ENCODE measurements at regions not wholly inside any gene's neighbourhood (a gene's known extent, or its start where the extent isn't known, plus 50 kb on each side); places are given as distances from the start of the nearest gene placed in this dataset.

DNA sequence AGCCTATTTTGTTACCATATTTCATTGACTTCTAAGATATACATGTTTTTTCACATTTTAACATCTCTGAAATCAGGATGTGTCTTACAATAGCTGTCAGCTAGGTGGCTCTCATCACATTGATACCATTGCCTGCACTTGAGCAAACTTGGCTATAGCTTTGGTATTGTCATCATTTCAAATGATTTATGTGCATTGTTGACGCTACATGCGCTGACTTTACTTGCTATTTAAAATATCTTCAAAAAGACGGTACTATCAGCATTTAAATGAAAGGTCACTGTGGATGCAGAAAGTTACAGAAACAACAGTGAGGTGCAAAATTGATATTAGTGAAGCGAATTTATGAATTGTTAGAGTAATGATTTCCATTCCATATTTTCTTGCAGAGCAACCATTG lies 54.0 kb upstream of the ABHD2 start:
- Histone ChIP-seq H3K79me2 (replicated peaks; ENCODE audit: insufficient read depth, low read length) (no peaks in the 10 kb centered on the region), H4K20me1 (ENCODE audit: insufficient read depth) (no peaks in the 10 kb centered on the region), H3K4me2 (ENCODE audit: low read length) (no peak overlapping the region), H3K9me3 (ENCODE audit: low read length) (no peaks in the 10 kb centered on the region), H3K36me3 (ENCODE audit: insufficient read depth, low read length) (no peaks in the 10 kb centered on the region), H3K9me2 (ENCODE audit: insufficient read depth, low read length) (no peaks in the 10 kb centered on the region), H3F3A (ENCODE audit: insufficient read depth, low read length, poor library complexity, severe bottlenecking) (no peaks in the 10 kb centered on the region), H3K9ac (ENCODE audit: low read length) (no peak overlapping the region), H3K4me3 (ENCODE audit: low read length) (no peak overlapping the region), H3K27ac (ENCODE audit: low read length) (no peak overlapping the region), H3K27me3 (ENCODE audit: insufficient read depth, low read depth, low read length) (no peaks in the 10 kb centered on the region), H2AFZ (ENCODE audit: low read depth, low read length) (no peak overlapping the region)
- TF ChIP-seq TAF1 (IDR thresholded peaks at IDR 0.05; ENCODE audit: low read depth) (no peak), SMC3 (conservative IDR thresholded peaks at IDR 0.05; ENCODE audit: poor library complexity) (peak; percentile 79), RAD21 (conservative IDR thresholded peaks at IDR 0.05) (peak; percentile 80), EP300 (conservative IDR thresholded peaks at IDR 0.05; ENCODE audit: poor library complexity, severe bottlenecking) (no peak), MXI1 (conservative IDR thresholded peaks at IDR 0.05; ENCODE audit: poor library complexity, severe bottlenecking) (no peak), POLR2AphosphoS5 (IDR thresholded peaks at IDR 0.05) (no peak)
- TF ChIP-seq, protein P1, sequence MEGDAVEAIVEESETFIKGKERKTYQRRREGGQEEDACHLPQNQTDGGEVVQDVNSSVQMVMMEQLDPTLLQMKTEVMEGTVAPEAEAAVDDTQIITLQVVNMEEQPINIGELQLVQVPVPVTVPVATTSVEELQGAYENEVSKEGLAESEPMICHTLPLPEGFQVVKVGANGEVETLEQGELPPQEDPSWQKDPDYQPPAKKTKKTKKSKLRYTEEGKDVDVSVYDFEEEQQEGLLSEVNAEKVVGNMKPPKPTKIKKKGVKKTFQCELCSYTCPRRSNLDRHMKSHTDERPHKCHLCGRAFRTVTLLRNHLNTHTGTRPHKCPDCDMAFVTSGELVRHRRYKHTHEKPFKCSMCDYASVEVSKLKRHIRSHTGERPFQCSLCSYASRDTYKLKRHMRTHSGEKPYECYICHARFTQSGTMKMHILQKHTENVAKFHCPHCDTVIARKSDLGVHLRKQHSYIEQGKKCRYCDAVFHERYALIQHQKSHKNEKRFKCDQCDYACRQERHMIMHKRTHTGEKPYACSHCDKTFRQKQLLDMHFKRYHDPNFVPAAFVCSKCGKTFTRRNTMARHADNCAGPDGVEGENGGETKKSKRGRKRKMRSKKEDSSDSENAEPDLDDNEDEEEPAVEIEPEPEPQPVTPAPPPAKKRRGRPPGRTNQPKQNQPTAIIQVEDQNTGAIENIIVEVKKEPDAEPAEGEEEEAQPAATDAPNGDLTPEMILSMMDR (IDR thresholded peaks at IDR 0.05; ENCODE audit: poor library complexity, severe bottlenecking), result peak; percentile 81

DNA sequence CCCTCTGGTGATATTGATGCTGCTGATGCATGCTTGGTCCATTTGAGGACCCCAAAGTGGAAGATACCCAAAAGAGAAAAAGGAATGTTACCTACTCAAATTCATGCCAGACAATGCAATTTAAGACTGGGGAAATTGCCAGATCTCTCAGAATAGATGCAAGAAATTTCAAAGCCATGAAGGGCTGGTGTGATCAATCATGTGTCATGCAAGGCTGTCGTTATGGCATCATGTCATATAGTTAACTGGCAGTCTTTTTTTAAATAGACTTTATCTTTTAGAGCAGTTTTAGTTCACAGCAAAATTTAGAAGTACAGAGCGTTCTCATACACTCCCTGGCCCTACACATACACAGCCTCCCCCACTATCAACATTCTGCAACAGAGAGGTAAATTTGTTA lies 53.1 kb upstream of the ABHD2 start:
- Histone ChIP-seq H3K9me3 (ENCODE audit: low read length) (no peaks in the 10 kb centered on the region), H2AFZ (ENCODE audit: low read depth, low read length) (no peak overlapping the region), H4K20me1 (ENCODE audit: insufficient read depth) (no peaks in the 10 kb centered on the region), H3K4me2 (ENCODE audit: low read length) (peak overlapping the region; percentile 14), H3K9ac (ENCODE audit: low read length) (no peak overlapping the region), H3K4me3 (ENCODE audit: low read length) (no peak overlapping the region), H3K27me3 (ENCODE audit: insufficient read depth, low read depth, low read length) (no peaks in the 10 kb centered on the region), H3K27ac (ENCODE audit: low read length) (peak overlapping the region; percentile 34), H3K79me2 (replicated peaks; ENCODE audit: insufficient read depth, low read length) (no peaks in the 10 kb centered on the region), H3K9me2 (ENCODE audit: insufficient read depth, low read length) (no peaks in the 10 kb centered on the region), H3F3A (ENCODE audit: insufficient read depth, low read length, poor library complexity, severe bottlenecking) (no peaks in the 10 kb centered on the region), H3K36me3 (ENCODE audit: insufficient read depth, low read length) (no peaks in the 10 kb centered on the region)
- TF ChIP-seq EZH2 (IDR thresholded peaks at IDR 0.05; ENCODE audit: borderline replicate concordance, insufficient read depth, low read length, poor library complexity, severe bottlenecking), result no peak
- TF ChIP-seq EP300 (conservative IDR thresholded peaks at IDR 0.05; ENCODE audit: poor library complexity, severe bottlenecking), result peak; percentile 67
- TF ChIP-seq TAF1 (IDR thresholded peaks at IDR 0.05; ENCODE audit: low read depth), result no peak
- no peak for TF ChIP-seq POLR2AphosphoS5 (IDR thresholded peaks at IDR 0.05)

DNA sequence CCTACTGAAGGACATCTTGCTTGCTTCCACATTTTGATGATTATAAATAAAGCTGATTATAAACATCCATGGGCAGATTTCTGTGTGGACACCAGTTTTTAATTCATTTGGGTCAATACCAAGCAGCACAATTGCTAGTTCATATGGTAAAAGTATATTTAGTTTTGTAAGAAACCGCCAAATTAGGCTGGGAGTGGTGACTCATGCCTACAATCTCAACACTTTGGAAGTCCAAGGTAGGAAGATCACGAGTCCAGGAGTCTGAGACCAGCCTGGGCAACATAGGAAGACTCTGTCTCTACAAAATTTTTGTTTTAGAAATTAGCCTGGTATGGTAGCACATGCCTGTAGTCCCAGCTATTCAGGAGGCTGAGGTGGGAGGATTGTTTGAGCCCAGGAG lies 52.6 kb upstream of the ABHD2 start:
- Histone ChIP-seq H3K9me3 (ENCODE audit: low read length) (no peaks in the 10 kb centered on the region), H3K4me3 (ENCODE audit: low read length) (no peak overlapping the region), H4K20me1 (ENCODE audit: insufficient read depth) (no peaks in the 10 kb centered on the region), H2AFZ (ENCODE audit: low read depth, low read length) (no peak overlapping the region), H3K27me3 (ENCODE audit: insufficient read depth, low read depth, low read length) (no peaks in the 10 kb centered on the region), H3K4me2 (ENCODE audit: low read length) (no peak overlapping the region), H3K9me2 (ENCODE audit: insufficient read depth, low read length) (no peaks in the 10 kb centered on the region), H3K79me2 (replicated peaks; ENCODE audit: insufficient read depth, low read length) (no peaks in the 10 kb centered on the region), H3K36me3 (ENCODE audit: insufficient read depth, low read length) (no peaks in the 10 kb centered on the region), H3F3A (ENCODE audit: insufficient read depth, low read length, poor library complexity, severe bottlenecking) (no peaks in the 10 kb centered on the region), H3K9ac (ENCODE audit: low read length) (no peak overlapping the region), H3K27ac (ENCODE audit: low read length) (no peak overlapping the region)
- no peak for TF ChIP-seq TAF1 (IDR thresholded peaks at IDR 0.05; ENCODE audit: low read depth)
- no peak for TF ChIP-seq MXI1 (conservative IDR thresholded peaks at IDR 0.05; ENCODE audit: poor library complexity, severe bottlenecking)

DNA sequence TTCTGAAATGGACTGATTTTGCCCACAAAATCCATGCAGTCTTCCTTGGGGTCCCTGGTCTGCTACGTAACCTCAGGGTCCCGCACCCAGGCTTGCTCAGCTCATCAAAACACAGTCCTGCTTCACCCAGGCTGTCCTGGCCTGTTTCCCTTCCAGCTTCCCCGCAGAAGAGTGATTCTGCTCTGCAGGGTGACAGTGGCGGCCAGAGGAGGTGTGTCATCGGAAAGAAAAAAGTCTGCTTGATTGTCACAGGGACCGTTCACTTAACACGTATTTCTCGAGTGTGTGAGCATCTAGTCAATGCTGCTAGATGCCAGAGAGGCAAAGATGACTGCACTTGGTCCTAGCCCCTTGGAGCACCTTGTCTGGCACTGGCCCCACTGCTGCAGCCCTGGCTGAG lies 50.1 kb upstream of the ABHD2 start:
- Histone ChIP-seq H2AFZ (ENCODE audit: low read depth, low read length) (no peak overlapping the region), H3K4me3 (ENCODE audit: low read length) (no peak overlapping the region), H3K9me2 (ENCODE audit: insufficient read depth, low read length) (no peaks in the 10 kb centered on the region), H4K20me1 (ENCODE audit: insufficient read depth) (no peaks in the 10 kb centered on the region), H3F3A (ENCODE audit: insufficient read depth, low read length, poor library complexity, severe bottlenecking) (no peaks in the 10 kb centered on the region), H3K79me2 (replicated peaks; ENCODE audit: insufficient read depth, low read length) (no peaks in the 10 kb centered on the region), H3K36me3 (ENCODE audit: insufficient read depth, low read length) (no peaks in the 10 kb centered on the region), H3K9me3 (ENCODE audit: low read length) (no peaks in the 10 kb centered on the region), H3K4me2 (ENCODE audit: low read length) (no peak overlapping the region), H3K27ac (ENCODE audit: low read length) (no peak overlapping the region), H3K9ac (ENCODE audit: low read length) (no peak overlapping the region), H3K27me3 (ENCODE audit: insufficient read depth, low read depth, low read length) (no peaks in the 10 kb centered on the region)
- TF ChIP-seq EP300 (conservative IDR thresholded peaks at IDR 0.05; ENCODE audit: poor library complexity, severe bottlenecking) (no peak), MXI1 (conservative IDR thresholded peaks at IDR 0.05; ENCODE audit: poor library complexity, severe bottlenecking) (no peak), TAF1 (IDR thresholded peaks at IDR 0.05; ENCODE audit: low read depth) (no peak), SMC3 (conservative IDR thresholded peaks at IDR 0.05; ENCODE audit: poor library complexity) (no peak), EZH2 (IDR thresholded peaks at IDR 0.05; ENCODE audit: borderline replicate concordance, insufficient read depth, low read length, poor library complexity, severe bottlenecking) (no peak)
- TF ChIP-seq, protein P2, sequence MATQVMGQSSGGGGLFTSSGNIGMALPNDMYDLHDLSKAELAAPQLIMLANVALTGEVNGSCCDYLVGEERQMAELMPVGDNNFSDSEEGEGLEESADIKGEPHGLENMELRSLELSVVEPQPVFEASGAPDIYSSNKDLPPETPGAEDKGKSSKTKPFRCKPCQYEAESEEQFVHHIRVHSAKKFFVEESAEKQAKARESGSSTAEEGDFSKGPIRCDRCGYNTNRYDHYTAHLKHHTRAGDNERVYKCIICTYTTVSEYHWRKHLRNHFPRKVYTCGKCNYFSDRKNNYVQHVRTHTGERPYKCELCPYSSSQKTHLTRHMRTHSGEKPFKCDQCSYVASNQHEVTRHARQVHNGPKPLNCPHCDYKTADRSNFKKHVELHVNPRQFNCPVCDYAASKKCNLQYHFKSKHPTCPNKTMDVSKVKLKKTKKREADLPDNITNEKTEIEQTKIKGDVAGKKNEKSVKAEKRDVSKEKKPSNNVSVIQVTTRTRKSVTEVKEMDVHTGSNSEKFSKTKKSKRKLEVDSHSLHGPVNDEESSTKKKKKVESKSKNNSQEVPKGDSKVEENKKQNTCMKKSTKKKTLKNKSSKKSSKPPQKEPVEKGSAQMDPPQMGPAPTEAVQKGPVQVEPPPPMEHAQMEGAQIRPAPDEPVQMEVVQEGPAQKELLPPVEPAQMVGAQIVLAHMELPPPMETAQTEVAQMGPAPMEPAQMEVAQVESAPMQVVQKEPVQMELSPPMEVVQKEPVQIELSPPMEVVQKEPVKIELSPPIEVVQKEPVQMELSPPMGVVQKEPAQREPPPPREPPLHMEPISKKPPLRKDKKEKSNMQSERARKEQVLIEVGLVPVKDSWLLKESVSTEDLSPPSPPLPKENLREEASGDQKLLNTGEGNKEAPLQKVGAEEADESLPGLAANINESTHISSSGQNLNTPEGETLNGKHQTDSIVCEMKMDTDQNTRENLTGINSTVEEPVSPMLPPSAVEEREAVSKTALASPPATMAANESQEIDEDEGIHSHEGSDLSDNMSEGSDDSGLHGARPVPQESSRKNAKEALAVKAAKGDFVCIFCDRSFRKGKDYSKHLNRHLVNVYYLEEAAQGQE (IDR thresholded peaks at IDR 0.05; ENCODE audit: borderline replicate concordance), result no peak
